HUES6 (cell line): ENCODE measurements at regions not wholly inside any gene's neighbourhood (a gene's known extent, or its start where the extent isn't known, plus 50 kb on each side); places are given as distances from the start of the nearest gene placed in this dataset.
"Not testable (repeated sequence)": the region's sequence is repeated elsewhere in the genome, so short reads cannot be mapped to it uniquely, and the experiment has no call there.

Experiments
- H3K27ac ChIP-seq: 2 replicates; pipeline ENCODE4 v1.7.0; 2013; ENCODE audit warnings: low read depth, mild to moderate bottlenecking, low read length, inconsistent platforms
- H3K27me3 ChIP-seq: 2 replicates; pipeline ENCODE4 v1.6.1; 2013; ENCODE audit warnings: low read length; ENCODE audit not compliant: control insufficient read depth, insufficient read depth
- H3K36me3 ChIP-seq: 2 replicates; pipeline ENCODE4 v1.6.1; 2013; ENCODE audit warnings: low read length; ENCODE audit not compliant: control insufficient read depth, insufficient read depth
- H3K4me1 ChIP-seq: 2 replicates; pipeline ENCODE4 v1.6.1; 2013; ENCODE audit warnings: low read length; ENCODE audit not compliant: control insufficient read depth, insufficient read depth
- H3K4me3 ChIP-seq: 2 replicates; pipeline ENCODE4 v1.5.1; 2013; ENCODE audit warnings: low read depth, low read length
- H3K9ac ChIP-seq: one replicate; pipeline ENCODE4 v1.6.1; 2013; ENCODE audit warnings: mild to moderate bottlenecking, low read length
- H3K9me3 ChIP-seq: 2 replicates; pipeline ENCODE4 v1.6.1; 2013; ENCODE audit warnings: low read depth, low read length; ENCODE audit not compliant: control insufficient read depth, insufficient read depth

GRCh38 chr14:104474495-104475213 is 104.9 kb upstream of the C14orf180 start:
- no peaks in the 10 kb centered on the region for H3K27me3 ChIP-seq

GRCh38 chr14:104475256-104475655 is 104.3 kb upstream of the C14orf180 start:
- H3K27me3 ChIP-seq: no peaks in the 10 kb centered on the region

More at GRCh38 chr14:104474495-104475213, 104.9 kb upstream of the C14orf180 start:
- Histone ChIP-seq H3K27ac (no peak overlapping the region), H3K4me1 (no peaks in the 10 kb centered on the region), H3K9ac (no peak overlapping the region), H3K36me3 (no peaks in the 10 kb centered on the region), H3K9me3 (peaks cover 2% of the 10 kb centered on the region; the same call in 1 of the 2 replicates), H3K4me3 (no peak overlapping the region)

GRCh38 chr14:104475802-104476201 is 103.8 kb upstream of the C14orf180 start:
- Histone ChIP-seq H3K4me1 (no peaks in the 10 kb centered on the region), H3K9ac (no peak overlapping the region), H3K36me3 (no peaks in the 10 kb centered on the region), H3K9me3 (peaks cover 13% of the 10 kb centered on the region), H3K4me3 (no peak overlapping the region), H3K27me3 (no peaks in the 10 kb centered on the region), H3K27ac (no peak overlapping the region)

More at GRCh38 chr14:104475256-104475655, 104.3 kb upstream of the C14orf180 start:
- H3K4me1 ChIP-seq: no peaks in the 10 kb centered on the region
- H3K27ac ChIP-seq: no peak overlapping the region
- no peak overlapping the region for H3K4me3 ChIP-seq
- H3K36me3 ChIP-seq: no peaks in the 10 kb centered on the region
- peaks cover 8% of the 10 kb centered on the region for H3K9me3 ChIP-seq
- H3K9ac ChIP-seq: no peak overlapping the region

- H3K36me3 ChIP-seq: no peaks in the 10 kb centered on the region
- H3K4me1 ChIP-seq: no peaks in the 10 kb centered on the region
- peaks cover 19% of the 10 kb centered on the region for H3K9me3 ChIP-seq
- no peak overlapping the region for H3K27ac ChIP-seq
- H3K9ac ChIP-seq: no peak overlapping the region
- no peak overlapping the region for H3K4me3 ChIP-seq
- H3K27me3 ChIP-seq: no peaks in the 10 kb centered on the region
Observed at GRCh38 chr14:104476437-104476836, 103.1 kb upstream of the C14orf180 start.

DNA sequence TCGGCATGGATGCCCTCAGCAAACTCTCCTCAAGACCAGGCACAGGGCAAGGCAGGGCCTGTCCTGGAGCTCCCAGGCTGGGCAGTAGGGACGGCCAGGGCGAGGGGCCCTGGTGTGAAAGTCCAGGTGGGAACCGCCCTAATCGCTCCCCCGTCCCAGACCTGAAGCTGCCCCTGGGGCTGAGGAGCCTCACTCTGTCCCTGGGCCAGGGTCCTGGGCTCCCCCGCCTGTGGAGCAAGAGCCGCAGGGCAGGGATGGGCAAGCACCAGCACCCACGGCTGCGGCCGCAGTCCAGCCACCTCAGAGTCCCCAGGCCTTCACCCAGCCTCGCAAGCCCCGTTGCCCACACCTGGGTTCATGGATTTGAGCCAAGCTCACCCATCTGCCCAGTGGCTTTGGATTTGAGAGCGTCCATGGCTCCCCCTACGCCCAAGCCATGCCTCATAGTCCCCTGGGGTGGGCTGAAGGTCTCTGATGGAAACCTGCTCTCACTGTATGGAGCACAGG is 102.4 kb upstream of the C14orf180 start:
- Histone ChIP-seq H3K9ac (no peak overlapping the region), H3K4me1 (no peaks in the 10 kb centered on the region), H3K9me3 (peaks cover 25% of the 10 kb centered on the region), H3K36me3 (no peaks in the 10 kb centered on the region), H3K4me3 (no peak overlapping the region), H3K27me3 (no peaks in the 10 kb centered on the region), H3K27ac (no peak overlapping the region)

DNA sequence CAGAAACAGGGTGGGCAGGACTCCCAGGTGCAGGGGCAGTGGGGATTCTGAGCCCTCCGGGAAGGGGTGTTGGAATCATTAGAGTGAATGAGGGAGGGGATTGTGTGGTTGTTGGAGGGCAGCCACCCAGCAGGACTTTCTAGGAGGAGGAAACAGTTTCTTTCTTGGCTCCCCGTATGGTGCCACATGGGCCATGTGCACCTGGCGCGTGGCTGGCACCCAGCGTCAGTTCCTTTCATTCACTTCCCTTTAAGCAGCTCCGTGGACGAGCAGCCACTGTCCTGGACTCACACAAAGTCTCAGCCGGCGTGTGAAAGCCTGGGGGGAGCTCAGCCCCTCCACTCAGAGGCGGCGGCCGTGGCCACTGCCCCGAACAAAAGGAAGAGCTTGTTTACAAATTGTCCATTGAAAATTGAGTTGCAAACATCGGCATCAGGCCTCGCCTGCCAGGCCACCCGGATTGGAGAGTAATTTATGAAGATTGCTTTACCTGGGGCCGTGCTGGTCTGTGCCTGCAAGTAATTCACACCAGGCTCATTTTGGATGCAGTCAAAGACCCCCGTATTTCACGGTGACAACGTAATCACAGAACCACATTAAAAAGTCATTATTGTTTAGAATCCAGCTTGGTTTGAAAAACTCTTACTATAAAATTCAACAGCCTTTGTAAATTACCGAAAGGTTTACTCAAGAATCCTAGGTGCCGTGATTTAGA is 101.7 kb upstream of the C14orf180 start:
- Histone ChIP-seq H3K9me3 (peaks cover 30% of the 10 kb centered on the region), H3K4me3 (no peak overlapping the region), H3K4me1 (no peaks in the 10 kb centered on the region), H3K36me3 (no peaks in the 10 kb centered on the region), H3K27ac (no peak overlapping the region), H3K27me3 (no peaks in the 10 kb centered on the region), H3K9ac (no peak overlapping the region)

GRCh38 chr14:104478656-104479055 is 100.9 kb upstream of the C14orf180 start:
- Histone ChIP-seq H3K4me1 (no peaks in the 10 kb centered on the region), H3K9ac (no peak overlapping the region), H3K4me3 (no peak overlapping the region), H3K36me3 (no peaks in the 10 kb centered on the region), H3K9me3 (peaks cover 39% of the 10 kb centered on the region), H3K27me3 (no peaks in the 10 kb centered on the region), H3K27ac (no peak overlapping the region)

DNA sequence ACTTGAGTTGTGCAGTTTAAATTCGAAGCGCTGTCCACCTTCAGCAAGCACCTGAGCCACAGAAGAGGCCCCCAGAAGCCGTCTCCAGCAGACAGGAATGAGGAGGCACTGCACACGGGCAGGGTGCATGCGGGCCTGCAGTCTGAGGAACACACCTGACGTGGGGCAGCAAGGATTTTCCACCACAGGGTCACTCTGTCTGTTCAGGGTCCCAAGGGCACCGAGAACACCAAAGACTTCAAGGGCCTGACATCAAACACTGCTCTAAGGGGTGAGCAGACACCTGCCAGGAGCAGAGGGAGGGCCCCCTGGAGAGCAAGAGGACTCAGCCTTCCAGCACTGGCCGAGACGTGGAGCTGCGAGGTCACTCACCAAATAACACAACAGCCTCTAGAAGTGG is 99.7 kb upstream of the C14orf180 start:
- Histone ChIP-seq H3K4me3 (no peak overlapping the region), H3K27ac (no peak overlapping the region), H3K4me1 (no peaks in the 10 kb centered on the region), H3K9me3 (peaks cover 44% of the 10 kb centered on the region), H3K27me3 (no peaks in the 10 kb centered on the region), H3K9ac (no peak overlapping the region), H3K36me3 (no peaks in the 10 kb centered on the region)

- Histone ChIP-seq H3K9ac (no peak overlapping the region), H3K4me1 (no peaks in the 10 kb centered on the region), H3K27ac (no peak overlapping the region), H3K4me3 (no peak overlapping the region), H3K27me3 (no peaks in the 10 kb centered on the region), H3K9me3 (peaks cover 44% of the 10 kb centered on the region), H3K36me3 (no peaks in the 10 kb centered on the region)
Observed at GRCh38 chr14:104481323-104481722, 98.2 kb upstream of the C14orf180 start.

- not testable (repeated sequence) for H3K27ac ChIP-seq, H3K9ac ChIP-seq, H3K4me3 ChIP-seq, H3K36me3 ChIP-seq, H3K27me3 ChIP-seq, H3K4me1 ChIP-seq
- peaks cover 44% of the 10 kb centered on the region for H3K9me3 ChIP-seq
Observed at GRCh38 chr14:104482017-104482416, 97.5 kb upstream of the C14orf180 start.

- H3K9ac ChIP-seq: no peak overlapping the region
- H3K4me1 ChIP-seq: no peaks in the 10 kb centered on the region
- H3K27ac ChIP-seq: no peak overlapping the region
- H3K36me3 ChIP-seq: no peaks in the 10 kb centered on the region
- no peaks in the 10 kb centered on the region for H3K27me3 ChIP-seq
- no peak overlapping the region for H3K4me3 ChIP-seq
- H3K9me3 ChIP-seq: peaks cover 26% of the 10 kb centered on the region
Observed at GRCh38 chr14:104486222-104486923, 93.2 kb upstream of the C14orf180 start.
